ENCODE measurements at regions not wholly inside any gene's neighbourhood (a gene's known extent, or its start where the extent isn't known, plus 50 kb on each side); places are given as distances from the start of the nearest gene placed in this dataset.

DNA sequence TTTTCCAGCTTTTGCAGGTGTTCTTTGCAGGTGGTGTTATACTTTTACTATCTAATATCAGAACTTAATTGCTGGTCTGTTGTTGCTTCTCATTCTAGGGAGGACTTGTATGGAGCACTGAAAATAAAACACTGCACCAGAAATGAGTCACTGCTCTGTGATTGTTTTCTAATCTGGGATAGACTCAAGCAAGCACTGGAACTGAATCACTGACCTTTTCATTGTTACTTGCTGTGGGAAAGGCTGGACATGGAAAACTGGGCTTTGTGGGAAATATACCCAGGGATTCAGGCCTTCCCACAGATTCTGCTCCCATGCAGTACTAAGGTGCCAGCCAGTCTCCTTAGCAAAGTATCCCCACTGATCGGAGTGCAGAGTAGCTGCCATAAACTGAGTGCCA lies 470.0 kb upstream of the GCFC2 start:
- TF ChIP-seq, protein P1, sequence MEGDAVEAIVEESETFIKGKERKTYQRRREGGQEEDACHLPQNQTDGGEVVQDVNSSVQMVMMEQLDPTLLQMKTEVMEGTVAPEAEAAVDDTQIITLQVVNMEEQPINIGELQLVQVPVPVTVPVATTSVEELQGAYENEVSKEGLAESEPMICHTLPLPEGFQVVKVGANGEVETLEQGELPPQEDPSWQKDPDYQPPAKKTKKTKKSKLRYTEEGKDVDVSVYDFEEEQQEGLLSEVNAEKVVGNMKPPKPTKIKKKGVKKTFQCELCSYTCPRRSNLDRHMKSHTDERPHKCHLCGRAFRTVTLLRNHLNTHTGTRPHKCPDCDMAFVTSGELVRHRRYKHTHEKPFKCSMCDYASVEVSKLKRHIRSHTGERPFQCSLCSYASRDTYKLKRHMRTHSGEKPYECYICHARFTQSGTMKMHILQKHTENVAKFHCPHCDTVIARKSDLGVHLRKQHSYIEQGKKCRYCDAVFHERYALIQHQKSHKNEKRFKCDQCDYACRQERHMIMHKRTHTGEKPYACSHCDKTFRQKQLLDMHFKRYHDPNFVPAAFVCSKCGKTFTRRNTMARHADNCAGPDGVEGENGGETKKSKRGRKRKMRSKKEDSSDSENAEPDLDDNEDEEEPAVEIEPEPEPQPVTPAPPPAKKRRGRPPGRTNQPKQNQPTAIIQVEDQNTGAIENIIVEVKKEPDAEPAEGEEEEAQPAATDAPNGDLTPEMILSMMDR (conservative IDR thresholded peaks at IDR 0.05), result no peak
- no peak for TF ChIP-seq ZFX (IDR thresholded peaks at IDR 0.05)

Data from C4-2B (cell line).